ENCODE measurements at regions not wholly inside any gene's neighbourhood (a gene's known extent, or its start where the extent isn't known, plus 50 kb on each side); places are given as distances from the start of the nearest gene placed in this dataset.

GRCh38 chr21:30935889-30936168 lies 54.4 kb upstream of the KRTAP11-1 start:
- Histone ChIP-seq H3K9ac (ENCODE audit: control insufficient read depth, extremely low read depth, insufficient read depth, low read length) (no peak overlapping the region), H3K9me1 (ENCODE audit: control insufficient read depth, extremely low read depth, insufficient read depth, low read length) (no peaks in the 10 kb centered on the region), H3K4me3 (ENCODE audit: control insufficient read depth in 2 of 3, extremely low read depth in 1 of 3, insufficient read depth in 2 of 3, low read depth in 1 of 3, low read length in 3 of 3) (no peak overlapping the region), H3K4me1 (ENCODE audit: control insufficient read depth, extremely low read depth, insufficient read depth, low read length) (no peaks in the 10 kb centered on the region), H2AFZ (ENCODE audit: control insufficient read depth, low read length) (no peak overlapping the region), H3K27ac (ENCODE audit: control insufficient read depth, insufficient read depth, low read length) (no peak overlapping the region), H3K9me3 (ENCODE audit: control insufficient read depth, low read depth, low read length) (no peaks in the 10 kb centered on the region), H3K27me3 (ENCODE audit: control insufficient read depth, extremely low read depth, insufficient read depth, low read length) (no peaks in the 10 kb centered on the region), H3K79me2 (ENCODE audit: control insufficient read depth, insufficient read depth, low read length) (no peaks in the 10 kb centered on the region), H4K20me1 (ENCODE audit: control insufficient read depth, extremely low read depth, insufficient read depth, low read length) (no peaks in the 10 kb centered on the region), H3K36me3 (ENCODE audit: control insufficient read depth in 2 of 2, extremely low read depth in 1 of 2, insufficient read depth in 2 of 2, low read length in 2 of 2) (no peaks in the 10 kb centered on the region), H3K4me2 (ENCODE audit: control insufficient read depth, extremely low read depth, insufficient read depth, low read depth, low read length) (no peak overlapping the region)
- TF ChIP-seq EZH2 (IDR thresholded peaks at IDR 0.05; ENCODE audit: low read length) (no peak), CTCF (optimal IDR thresholded peaks at IDR 0.05 in 1 of 3, IDR thresholded peaks at IDR 0.05 in 1 of 3, conservative IDR thresholded peaks at IDR 0.05 in 1 of 3; ENCODE audit: extremely low read depth in 1 of 3, insufficient read depth in 2 of 3, low read length in 3 of 3) (no peak)
- DNase-seq (ENCODE audit: low read depth, low spot score) (no peak), FAIRE-seq (no peak)
- dilution Hi-C loops (cut with MboI; ENCODE audit: extremely low pct_ligation_motif_present, low sequenced_read_pairs), result no loop called here

- no peaks in the 10 kb centered on the region for H3K9me3 ChIP-seq (ENCODE audit: control insufficient read depth, low read depth, low read length)
- H4K20me1 ChIP-seq (ENCODE audit: control insufficient read depth, extremely low read depth, insufficient read depth, low read length), result no peaks in the 10 kb centered on the region
- TF ChIP-seq EZH2 (IDR thresholded peaks at IDR 0.05; ENCODE audit: low read length) (no peak), CTCF (optimal IDR thresholded peaks at IDR 0.05 in 1 of 3, IDR thresholded peaks at IDR 0.05 in 1 of 3, conservative IDR thresholded peaks at IDR 0.05 in 1 of 3; ENCODE audit: extremely low read depth in 1 of 3, insufficient read depth in 2 of 3, low read length in 3 of 3) (no peak)
- H3K9ac ChIP-seq (ENCODE audit: control insufficient read depth, extremely low read depth, insufficient read depth, low read length), result no peak overlapping the region
- H3K27ac ChIP-seq (ENCODE audit: control insufficient read depth, insufficient read depth, low read length), result no peak overlapping the region
- no peak overlapping the region for H3K4me2 ChIP-seq (ENCODE audit: control insufficient read depth, extremely low read depth, insufficient read depth, low read depth, low read length)
- H2AFZ ChIP-seq (ENCODE audit: control insufficient read depth, low read length), result no peak overlapping the region
- H3K9me1 ChIP-seq (ENCODE audit: control insufficient read depth, extremely low read depth, insufficient read depth, low read length), result no peaks in the 10 kb centered on the region
- no peak for FAIRE-seq
- no peak overlapping the region for H3K4me3 ChIP-seq (ENCODE audit: control insufficient read depth in 2 of 3, extremely low read depth in 1 of 3, insufficient read depth in 2 of 3, low read depth in 1 of 3, low read length in 3 of 3)
- no peaks in the 10 kb centered on the region for H3K27me3 ChIP-seq (ENCODE audit: control insufficient read depth, extremely low read depth, insufficient read depth, low read length)
- H3K36me3 ChIP-seq (ENCODE audit: control insufficient read depth in 2 of 2, extremely low read depth in 1 of 2, insufficient read depth in 2 of 2, low read length in 2 of 2), result no peaks in the 10 kb centered on the region
- H3K79me2 ChIP-seq (ENCODE audit: control insufficient read depth, insufficient read depth, low read length), result no peaks in the 10 kb centered on the region
- no peaks in the 10 kb centered on the region for H3K4me1 ChIP-seq (ENCODE audit: control insufficient read depth, extremely low read depth, insufficient read depth, low read length)
- DNase-seq (ENCODE audit: low read depth, low spot score), result no peak
- dilution Hi-C loops (cut with MboI; ENCODE audit: extremely low pct_ligation_motif_present, low sequenced_read_pairs), result no loop called here
Measured at GRCh38 chr21:30935121-30935888, 53.9 kb upstream of the KRTAP11-1 start.
